Omental fat pad (tissue), 3 donors: ENCODE measurements at regions not wholly inside any gene's neighbourhood (a gene's known extent, or its start where the extent isn't known, plus 50 kb on each side); places are given as distances from the start of the nearest gene placed in this dataset.

Experiments used
- ATAC-seq: fragments of 150-250 bp; one replicate; pipeline ENCODE4 v1.9.1; 2016; ENCODE audit warnings: mild to moderate bottlenecking, moderate library complexity; ENCODE audit not compliant: low FRiP score
- DNase-seq: peaks from one replicate; pipeline ENCODE4 v3.0.0-alpha.2; 2019; ENCODE audit warnings: low spot score
- CTCF ChIP-seq, 3 donors: fragments of 450-650 bp; IDR thresholded peaks; one replicate each; pipeline ENCODE4 v1.5.1; 2016 to 2017; ENCODE audit warnings: antibody characterized with exemption in 3 of 3, mild to moderate bottlenecking in 3 of 3, moderate library complexity in 2 of 3

GRCh38 chr4:23558101-23558500 lies 331.7 kb downstream of the PPARGC1A start:
- no peak for TF ChIP-seq CTCF (IDR thresholded peaks at IDR 0.05)
- ATAC-seq (no peak), DNase-seq (no peak)

- DNase-seq (no peak), ATAC-seq (no peak)
- no peak for TF ChIP-seq CTCF (IDR thresholded peaks at IDR 0.05)
Observed at GRCh38 chr4:23547601-23548000, 342.2 kb downstream of the PPARGC1A start.

- ATAC-seq (no peak), DNase-seq (no peak)
- TF ChIP-seq CTCF (IDR thresholded peaks at IDR 0.05): no peak
Observed at GRCh38 chr4:23547096-23547495, 342.8 kb downstream of the PPARGC1A start.

GRCh38 chr4:23539969-23540569 lies 349.8 kb downstream of the PPARGC1A start:
- TF ChIP-seq CTCF (IDR thresholded peaks at IDR 0.05): no peak
- ATAC-seq (no peak), DNase-seq (no peak)

- DNase-seq (no peak), ATAC-seq (no peak)
- TF ChIP-seq CTCF (IDR thresholded peaks at IDR 0.05): no peak
Observed at GRCh38 chr4:23533859-23534258, 356.0 kb downstream of the PPARGC1A start.

GRCh38 chr4:23516716-23517115 lies 373.1 kb downstream of the PPARGC1A start:
- TF ChIP-seq CTCF (IDR thresholded peaks at IDR 0.05): no peak
- ATAC-seq: no peak

GRCh38 chr4:23504083-23504482 lies 385.8 kb downstream of the PPARGC1A start:
- TF ChIP-seq CTCF (IDR thresholded peaks at IDR 0.05): no peak
- no peak for DNase-seq
- no peak for ATAC-seq

More at GRCh38 chr4:23516716-23517115, 373.1 kb downstream of the PPARGC1A start:
- DNase-seq: no peak
